Neural progenitor cell (in vitro differentiated cells): ENCODE measurements at regions not wholly inside any gene's neighbourhood (a gene's known extent, or its start where the extent isn't known, plus 50 kb on each side); places are given as distances from the start of the nearest gene placed in this dataset.

ENCODE experiments used
- CTCF ChIP-seq: fragments of 200-600 bp; sonication (generic); IDR thresholded peaks from 2 replicates; pipeline ENCODE4 v1.5.1; 2017; ENCODE audit warnings: antibody characterized with exemption, mild to moderate bottlenecking
- EZH2 ChIP-seq: fragments of 200-600 bp; sonication (generic); IDR thresholded peaks from 2 replicates; pipeline ENCODE4 v1.6.1; 2017; ENCODE audit warnings: antibody characterized with exemption, mild to moderate bottlenecking, moderate library complexity
- EZH2phosphoT487 ChIP-seq: fragments of 200-600 bp; sonication (generic); IDR thresholded peaks from 2 replicates; pipeline ENCODE4 v1.6.1; 2017; ENCODE audit warnings: antibody characterized with exemption

- TF ChIP-seq CTCF (no peak), EZH2 (no peak), EZH2phosphoT487 (no peak)
Observed at GRCh38 chr5:25107853-25108252, 463.1 kb upstream of the CDH10 start.
